Epithelial cell of esophagus (primary cell): ENCODE measurements at regions not wholly inside any gene's neighbourhood (a gene's known extent, or its start where the extent isn't known, plus 50 kb on each side); places are given as distances from the start of the nearest gene placed in this dataset.

Experiments
- DNase-seq: peaks from one replicate; pipeline ENCODE4 v3.0.0; 2010; ENCODE audit warnings: low read depth
- H3K4me3 ChIP-seq: 2 replicates; pipeline ENCODE4 v1.5.1; 2011; ENCODE audit warnings: mild to moderate bottlenecking, low read length, control low read depth
- CTCF ChIP-seq: IDR thresholded peaks from 2 replicates; pipeline ENCODE4 v1.5.1; 2011; ENCODE audit warnings: low read depth, mild to moderate bottlenecking, low read length, control low read depth, inconsistent platforms; ENCODE audit not compliant: insufficient read depth; ENCODE audit errors: missing control alignments

GRCh38 chr16:54488729-54489128 lies 202.1 kb upstream of the IRX3 start:
- no peak for DNase-seq
- no peak overlapping the region for H3K4me3 ChIP-seq
- TF ChIP-seq CTCF = no peak

DNA sequence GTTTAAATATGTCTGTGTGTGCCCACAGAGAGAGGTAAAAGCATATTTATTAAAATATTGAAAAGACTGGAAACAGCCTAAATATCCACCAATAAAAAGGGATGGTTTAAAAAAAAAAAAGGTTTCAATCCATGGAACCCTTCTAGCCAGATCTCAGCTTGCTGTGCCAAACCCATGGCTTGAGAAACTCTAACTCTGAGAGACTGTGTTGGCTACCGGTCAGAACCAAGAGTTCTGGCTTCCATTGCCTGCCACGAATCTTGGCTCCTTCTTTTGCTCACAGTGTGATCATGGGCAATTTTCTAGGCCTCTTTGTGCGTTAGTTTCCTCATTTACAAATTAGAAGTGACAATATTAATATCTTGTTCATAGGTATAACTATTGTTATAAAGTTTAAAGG lies 201.3 kb upstream of the IRX3 start:
- no peak for TF ChIP-seq CTCF
- no peak for DNase-seq
- no peak overlapping the region for H3K4me3 ChIP-seq

DNA sequence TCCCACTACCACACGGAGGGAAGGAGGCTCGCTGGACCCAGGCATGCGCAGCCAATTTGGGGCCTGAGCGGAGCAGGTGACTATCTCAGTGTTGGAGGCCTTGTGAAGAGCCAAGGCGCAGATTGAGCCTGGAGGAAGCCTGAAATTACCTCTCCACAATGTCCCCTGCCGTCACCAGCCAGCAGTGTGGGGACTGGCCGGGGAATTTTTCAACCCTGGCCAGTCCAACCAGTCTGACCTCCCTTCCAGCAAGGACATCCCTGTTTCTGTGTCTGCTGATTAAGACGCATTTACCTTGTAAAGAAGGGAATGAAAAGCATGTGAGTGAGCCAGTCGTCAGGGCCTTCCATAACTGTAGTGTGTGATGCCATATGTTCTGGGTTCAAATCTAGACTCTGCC lies 198.1 kb upstream of the IRX3 start:
- no peak for TF ChIP-seq CTCF
- no peak overlapping the region for H3K4me3 ChIP-seq
- DNase-seq = no peak

DNA sequence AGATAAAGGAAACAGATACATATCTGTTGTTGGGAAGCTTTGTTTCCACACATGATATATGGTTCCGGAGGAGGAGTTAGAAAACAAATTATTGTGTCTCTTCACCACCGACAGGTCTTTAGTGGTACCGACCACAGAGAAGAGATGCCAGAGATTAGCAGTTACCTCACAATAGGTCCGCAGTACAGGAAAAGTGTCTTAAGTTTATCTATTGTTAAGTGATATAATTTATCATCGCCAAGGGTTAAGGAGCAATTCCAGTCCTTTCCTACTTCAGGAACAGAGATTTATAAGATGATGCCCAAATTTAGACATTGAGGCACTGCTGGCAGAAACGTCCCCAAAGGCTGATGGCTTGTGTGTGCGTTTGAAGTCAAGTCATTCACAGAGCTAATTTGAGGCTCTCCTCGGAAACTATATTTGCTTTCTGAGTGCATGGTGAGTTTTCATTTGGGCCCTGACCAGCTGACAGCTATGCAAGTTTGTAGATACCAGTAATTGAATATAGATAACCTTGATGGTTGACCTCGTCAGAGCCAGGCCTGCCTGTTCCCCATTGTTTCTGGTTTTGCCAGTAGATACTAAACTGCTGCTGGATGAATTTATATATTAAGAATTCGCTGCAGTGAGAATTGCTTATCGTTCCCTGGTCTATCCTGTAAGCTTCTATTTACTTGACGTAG lies 196.4 kb upstream of the IRX3 start:
- DNase-seq = no peak
- H3K4me3 ChIP-seq = no peak overlapping the region
- TF ChIP-seq CTCF = no peak

GRCh38 chr16:54480429-54480828 lies 193.8 kb upstream of the IRX3 start:
- no peak for DNase-seq
- H3K4me3 ChIP-seq = no peak overlapping the region
- no peak for TF ChIP-seq CTCF

DNA sequence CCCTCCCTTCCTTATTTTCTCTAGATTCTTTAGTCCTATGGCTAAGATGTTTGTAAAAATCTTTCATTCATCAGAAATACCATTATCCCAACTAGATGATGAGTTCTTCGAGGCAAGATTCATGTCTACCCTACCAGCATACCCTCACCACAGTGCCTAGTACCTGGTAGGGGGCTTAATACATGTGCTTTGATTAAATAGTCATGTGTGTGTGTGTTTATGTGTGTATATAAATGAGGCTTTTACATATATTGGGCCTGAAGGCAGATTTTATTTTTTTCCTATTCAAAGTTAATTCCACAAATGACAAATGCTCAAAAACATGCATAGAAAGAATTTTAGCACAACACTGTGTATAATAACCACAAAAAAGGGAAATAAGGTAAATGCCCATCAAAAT lies 193.0 kb upstream of the IRX3 start:
- no peak for DNase-seq
- H3K4me3 ChIP-seq = no peak overlapping the region
- no peak for TF ChIP-seq CTCF

DNA sequence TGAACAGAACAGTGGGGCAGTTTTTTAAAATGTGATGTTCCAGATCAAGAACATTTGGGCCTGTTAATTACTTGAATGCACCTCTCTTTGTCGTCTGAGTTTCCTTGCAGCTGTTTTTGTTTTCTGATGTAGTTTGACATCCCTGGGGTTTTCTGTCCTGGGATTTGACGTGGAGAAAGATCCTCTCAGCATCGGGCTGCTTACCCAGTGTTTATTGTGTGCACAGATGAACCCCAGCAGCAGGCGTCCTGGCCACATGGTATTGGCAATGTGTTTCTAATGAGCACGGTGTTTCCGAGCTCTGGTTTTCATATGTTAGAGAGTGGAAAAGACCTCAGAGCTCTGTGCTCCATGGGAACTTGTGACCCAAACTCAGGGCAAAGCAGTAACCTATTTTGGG lies 191.1 kb upstream of the IRX3 start:
- TF ChIP-seq CTCF = no peak
- no peak overlapping the region for H3K4me3 ChIP-seq
- DNase-seq = no peak
